ENCODE measurements at regions not wholly inside any gene's neighbourhood (a gene's known extent, or its start where the extent isn't known, plus 50 kb on each side); places are given as distances from the start of the nearest gene placed in this dataset.

DNA sequence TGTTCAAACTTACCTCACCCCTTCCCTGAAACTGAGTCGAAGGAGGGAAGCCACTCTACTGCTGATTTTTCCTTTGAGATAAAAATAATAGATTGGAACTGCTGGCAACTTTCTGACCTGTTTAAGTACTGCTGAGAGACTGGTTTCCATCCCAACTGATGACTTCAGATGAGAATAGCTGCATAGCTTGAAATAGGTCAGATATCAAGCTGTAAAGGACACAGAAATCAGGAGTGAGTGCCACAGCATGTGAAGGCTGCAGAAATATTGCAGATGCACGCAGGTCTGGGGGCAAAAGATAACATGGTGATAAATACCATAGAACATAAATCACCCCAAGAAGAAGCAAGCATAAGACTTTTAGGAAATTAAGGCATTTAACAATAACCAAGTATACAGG is 923.2 kb downstream of the SH3BGRL start:
- TF ChIP-seq, protein P1, sequence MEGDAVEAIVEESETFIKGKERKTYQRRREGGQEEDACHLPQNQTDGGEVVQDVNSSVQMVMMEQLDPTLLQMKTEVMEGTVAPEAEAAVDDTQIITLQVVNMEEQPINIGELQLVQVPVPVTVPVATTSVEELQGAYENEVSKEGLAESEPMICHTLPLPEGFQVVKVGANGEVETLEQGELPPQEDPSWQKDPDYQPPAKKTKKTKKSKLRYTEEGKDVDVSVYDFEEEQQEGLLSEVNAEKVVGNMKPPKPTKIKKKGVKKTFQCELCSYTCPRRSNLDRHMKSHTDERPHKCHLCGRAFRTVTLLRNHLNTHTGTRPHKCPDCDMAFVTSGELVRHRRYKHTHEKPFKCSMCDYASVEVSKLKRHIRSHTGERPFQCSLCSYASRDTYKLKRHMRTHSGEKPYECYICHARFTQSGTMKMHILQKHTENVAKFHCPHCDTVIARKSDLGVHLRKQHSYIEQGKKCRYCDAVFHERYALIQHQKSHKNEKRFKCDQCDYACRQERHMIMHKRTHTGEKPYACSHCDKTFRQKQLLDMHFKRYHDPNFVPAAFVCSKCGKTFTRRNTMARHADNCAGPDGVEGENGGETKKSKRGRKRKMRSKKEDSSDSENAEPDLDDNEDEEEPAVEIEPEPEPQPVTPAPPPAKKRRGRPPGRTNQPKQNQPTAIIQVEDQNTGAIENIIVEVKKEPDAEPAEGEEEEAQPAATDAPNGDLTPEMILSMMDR (IDR thresholded peaks at IDR 0.05), result no peak

DNA sequence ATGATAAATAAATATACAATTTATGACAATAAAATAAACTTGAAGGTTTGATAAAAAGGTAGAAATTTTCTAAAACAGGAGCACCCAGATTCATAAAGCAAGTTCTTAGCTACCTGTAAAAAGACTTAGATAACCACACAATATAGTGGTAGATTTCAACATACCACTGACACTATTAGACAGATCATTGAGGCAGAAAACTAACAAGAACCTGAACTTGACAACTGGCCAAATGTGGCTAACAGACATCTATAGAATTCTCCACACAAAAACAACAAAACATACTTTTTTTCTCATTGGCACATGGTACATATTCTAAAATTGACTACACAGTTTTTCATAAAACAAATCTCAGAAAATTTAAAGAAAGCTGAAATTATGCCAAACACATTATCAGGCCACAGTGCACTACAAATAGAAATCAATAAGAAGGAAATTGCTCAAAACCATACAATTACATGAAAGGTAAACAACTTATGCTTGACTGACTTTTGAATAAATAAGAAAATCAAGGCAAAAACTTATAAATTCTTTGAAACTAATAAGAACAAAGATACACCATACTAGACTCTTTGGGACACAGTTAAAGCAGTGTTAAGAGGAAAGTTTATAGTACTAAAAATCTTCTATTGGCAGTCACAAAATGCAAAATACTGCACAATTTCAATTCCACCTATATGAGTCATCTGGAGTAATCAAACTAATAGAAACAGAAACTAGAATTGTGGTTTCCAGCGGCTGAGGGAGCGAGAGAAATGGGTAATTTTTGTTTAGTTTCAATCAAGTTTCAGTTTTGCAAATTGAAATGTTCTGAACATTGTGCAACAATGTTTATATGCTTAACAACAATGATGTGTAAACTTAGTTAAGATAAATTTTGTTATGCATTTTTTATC is 925.6 kb downstream of the SH3BGRL start:
- TF ChIP-seq, protein P1 (IDR thresholded peaks at IDR 0.05), result no peak

DNA sequence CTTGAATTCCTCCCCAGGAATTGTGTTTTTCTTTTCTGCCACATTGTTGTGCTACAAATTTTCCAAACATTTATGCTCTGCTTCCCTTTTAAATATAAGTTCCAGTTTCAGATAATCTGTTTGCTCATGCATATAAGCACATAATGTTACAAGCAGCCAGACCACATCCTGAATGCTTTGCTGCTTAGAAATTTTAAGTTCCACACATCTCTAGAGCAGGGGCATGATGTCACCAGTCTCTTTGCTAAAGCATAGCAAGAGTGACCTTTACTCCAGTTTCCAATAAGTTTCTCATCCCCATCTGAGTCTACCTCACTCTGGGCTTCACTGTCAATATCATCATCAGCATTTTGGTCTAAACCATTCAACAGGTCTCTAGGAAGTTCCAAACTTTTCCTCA is 932.5 kb downstream of the SH3BGRL start:
- TF ChIP-seq, protein P1 (IDR thresholded peaks at IDR 0.05), result no peak

DNA sequence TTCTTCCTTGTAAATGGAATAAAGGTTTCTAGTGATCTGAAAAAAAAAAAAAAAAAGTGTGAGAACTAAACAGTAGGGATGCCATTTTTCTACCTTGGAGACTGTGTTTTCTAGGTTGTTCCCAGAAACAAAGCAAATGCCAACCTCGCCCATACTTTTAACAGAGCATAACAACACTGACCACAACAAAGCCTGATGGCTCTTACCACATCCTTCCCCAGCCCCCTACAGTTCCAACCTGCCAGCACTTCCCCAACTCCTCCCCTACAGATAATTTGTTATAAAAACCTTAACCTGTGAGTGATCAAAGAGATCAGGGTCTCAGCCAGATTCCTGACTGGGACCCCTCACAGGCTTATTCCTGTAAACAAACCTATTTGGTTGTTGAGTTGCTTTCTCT is 940.0 kb downstream of the SH3BGRL start:
- TF ChIP-seq, protein P1 (IDR thresholded peaks at IDR 0.05), result no peak

DNA sequence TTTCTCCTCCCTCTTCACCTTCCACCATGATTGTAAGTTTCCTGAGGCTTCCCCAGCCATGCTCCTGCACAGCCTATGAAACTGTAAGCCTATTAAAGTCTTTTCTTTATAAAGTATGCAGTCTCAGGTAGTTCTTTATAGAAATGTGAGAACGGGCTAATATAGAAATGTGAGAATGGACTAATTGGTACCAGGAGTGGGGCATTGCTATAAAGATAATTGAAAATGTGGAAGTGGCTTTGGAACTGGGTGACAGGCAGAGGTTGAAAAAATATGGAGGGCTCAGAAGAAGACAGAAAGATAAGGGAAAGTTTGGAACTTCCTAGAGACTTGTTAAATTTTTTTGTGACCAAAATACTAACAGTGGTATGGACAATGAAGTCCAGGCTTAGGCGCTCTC is 959.3 kb downstream of the SH3BGRL start:
- TF ChIP-seq, protein P1 (IDR thresholded peaks at IDR 0.05), result no peak

DNA sequence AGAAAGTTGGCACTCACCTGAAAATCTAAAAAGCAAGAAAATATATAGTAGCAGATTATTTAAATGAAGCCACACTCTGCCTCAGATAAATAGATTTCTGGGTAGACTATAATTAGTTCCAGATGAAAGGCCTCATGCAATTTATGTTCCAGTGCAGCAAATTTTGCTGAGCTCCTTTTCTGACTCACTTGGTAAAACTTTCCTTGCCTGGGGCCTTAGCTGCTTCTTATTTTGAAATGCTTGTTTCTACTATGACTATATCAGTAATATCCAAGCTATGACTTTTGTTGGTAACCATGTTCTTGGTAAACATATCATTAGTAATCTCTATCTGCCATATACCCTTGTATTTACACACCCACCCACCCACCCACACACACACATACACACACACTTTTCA is 961.8 kb downstream of the SH3BGRL start:
- TF ChIP-seq, protein P1 (IDR thresholded peaks at IDR 0.05), result no peak

DNA sequence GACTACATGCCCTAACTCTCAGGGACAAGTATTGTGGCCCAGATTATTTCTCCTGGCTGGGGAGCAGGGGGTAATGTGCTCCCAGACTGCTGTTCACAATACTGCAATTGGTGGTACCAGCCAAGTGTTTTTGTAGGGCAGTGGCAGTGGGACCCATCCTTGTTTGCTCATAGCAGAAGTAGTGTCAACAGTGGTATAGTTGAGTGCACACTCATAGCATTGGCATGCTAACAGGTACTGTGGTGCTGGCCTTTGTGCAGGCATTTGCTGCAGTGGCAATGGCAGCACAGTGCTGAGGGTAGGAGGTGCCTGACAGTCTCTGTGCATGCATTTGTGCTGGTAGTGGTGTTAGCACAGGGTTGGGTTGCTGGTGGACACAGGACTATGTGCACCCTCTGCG is 995.0 kb downstream of the SH3BGRL start:
- TF ChIP-seq, protein P1 (IDR thresholded peaks at IDR 0.05), result no peak
